Spleen (tissue), 11 donors: ENCODE measurements at regions not wholly inside any gene's neighbourhood (a gene's known extent, or its start where the extent isn't known, plus 50 kb on each side); places are given as distances from the start of the nearest gene placed in this dataset.

Experiments
- DNase-seq: peaks from one replicate; pipeline ENCODE4 v3.0.0-alpha.2; 2020
- H3K27ac ChIP-seq, 8 donors: fragments of 200-600 bp; sonication (generic) in 7 of 8; 1 replicate in 4 of 8; 2 replicates in 4 of 8; pipeline versions ENCODE4 v1.5.0 to v1.8.0; 2016 to 2021; ENCODE audit warnings: inconsistent platforms in 4 of 8, mild to moderate bottlenecking in 4 of 8, moderate library complexity in 1 of 8
- H3K27me3 ChIP-seq, 7 donors: fragments of 200-600 bp; sonication (generic) in 6 of 7; replicated peaks in 1 of 7; 1 replicate in 4 of 7; 2 replicates in 3 of 7; pipeline versions ENCODE4 v1.5.0 to v1.8.0; 2016 to 2021; ENCODE audit warnings: inconsistent platforms in 3 of 7, mild to moderate bottlenecking in 1 of 7
- H3K36me3 ChIP-seq, 6 donors: fragments of 200-600 bp; sonication (generic) in 5 of 6; 1 replicate in 4 of 6; 2 replicates in 2 of 6; pipeline versions ENCODE4 v1.5.0 to v1.8.0; 2016 to 2021; ENCODE audit warnings: inconsistent platforms in 2 of 6
- H3K4me1 ChIP-seq, 6 donors: fragments of 200-600 bp; sonication (generic) in 5 of 6; 1 replicate in 3 of 6; 2 replicates in 3 of 6; pipeline versions ENCODE4 v1.5.0 to v1.8.0; 2016 to 2021; ENCODE audit warnings: inconsistent platforms in 3 of 6
- H3K4me3 ChIP-seq, 8 donors: fragments of 200-600 bp; sonication (generic) in 7 of 8; 1 replicate in 4 of 8; 2 replicates in 4 of 8; pipeline versions ENCODE4 v1.5.0 to v1.8.0; 2016 to 2021; ENCODE audit warnings: inconsistent platforms in 4 of 8, mild to moderate bottlenecking in 4 of 8, moderate library complexity in 2 of 8
- H3K9me3 ChIP-seq, 8 donors: fragments of 200-600 bp; sonication (generic) in 7 of 8; 1 replicate in 4 of 8; 2 replicates in 4 of 8; pipeline versions ENCODE4 v1.5.0 to v1.8.0; 2016 to 2021; ENCODE audit warnings: inconsistent platforms in 4 of 8
- CTCF ChIP-seq, 11 experiments: fragments of 200-600 bp in 7 of 11; fragments of 450-650 bp in 4 of 11; sonication (generic) in 4 of 11; IDR thresholded peaks in 8 of 11; conservative IDR thresholded peaks in 3 of 11; 1 replicate in 7 of 11; 2 replicates in 4 of 11; pipeline versions ENCODE4 v1.4.0 to v1.8.0; 2016 to 2021; ENCODE audit warnings: antibody characterized with exemption in 11 of 11, inconsistent platforms in 4 of 11, mild to moderate bottlenecking in 1 of 11
- POLR2A ChIP-seq, 3 donors: fragments of 450-650 bp; IDR thresholded peaks; one replicate each; pipeline ENCODE4 v1.5.1; 2017; ENCODE audit warnings: antibody characterized with exemption in 3 of 3, mild to moderate bottlenecking in 1 of 3
- POLR2AphosphoS5 ChIP-seq, 3 donors: sonication (generic); formaldehyde crosslinking; IDR thresholded peaks; one replicate each; pipeline ENCODE4 v1.5.1; 2017; ENCODE audit warnings: antibody characterized with exemption in 3 of 3
- WGBS, 5 donors: extraction: QIAGEN DNeasy Blood & Tissue Kit in 3 of 5; methylation state at CpG; one replicate each; pipeline versions ENCODE4 v1.1.5 to v1.1.7; 2013 to 2018; 5-methylcytosine and 5-hydroxymethylcytosine counted together
- intact Hi-C: fragments of 100-400 bp; cut with DNase I; formaldehyde crosslinking; loops from one replicate; pipeline ENCODE4 v1.15.0; 2023; ENCODE audit warnings: low total_unique reads
- donor health status: healthy with polysubstance abuse.
- donor health status: DM: no; HTN: no; CAD: no; lungs with moderate emphysema.
- donor health status: DM: no; HTN: no; CAD: no.
- donor health status: Bipolar disorder and iron deficiency.
- donor health status: healthy.
- donor health status: DM: no; HTN: no; CAD: no.
- donor health status: DM: yes; HTN: yes; CAD: no.

- 84 to 95% (median 93%) methylated on average over 1 of the region's 1 CpG for WGBS, 5 donors
- Histone ChIP-seq H3K4me3 (no peak overlapping the region), H3K36me3 (no peaks in the 10 kb centered on the region), H3K27me3 (no peaks in the 10 kb centered on the region), H3K27ac (no peak overlapping the region), H3K4me1 (no peaks in the 10 kb centered on the region), H3K9me3 (peaks cover 0 to 8% (median 0%) of the 10 kb centered on the region in 8 donors)
- intact Hi-C loops, result no loop called here
- TF ChIP-seq POLR2A (IDR thresholded peaks at IDR 0.05) (no peak), CTCF (IDR thresholded peaks at IDR 0.05 in 8 of 11, conservative IDR thresholded peaks at IDR 0.05 in 3 of 11) (no peak), POLR2AphosphoS5 (IDR thresholded peaks at IDR 0.05) (no peak)
- DNase-seq, result no peak
Measured at GRCh38 chr20:7264137-7264536, 496.7 kb downstream of the BMP2 start.

GRCh38 chr20:7269452-7269851 lies 502.0 kb downstream of the BMP2 start:
- TF ChIP-seq POLR2A (IDR thresholded peaks at IDR 0.05) (no peak), POLR2AphosphoS5 (IDR thresholded peaks at IDR 0.05) (no peak), CTCF (IDR thresholded peaks at IDR 0.05 in 8 of 11, conservative IDR thresholded peaks at IDR 0.05 in 3 of 11) (no peak)
- H3K27ac ChIP-seq, result no peak overlapping the region
- H3K36me3 ChIP-seq, result no peaks in the 10 kb centered on the region

GRCh38 chr20:7272512-7272911 lies 505.0 kb downstream of the BMP2 start:
- Histone ChIP-seq H3K36me3 (no peaks in the 10 kb centered on the region), H3K4me1 (no peaks in the 10 kb centered on the region), H3K27ac (no peak overlapping the region), H3K9me3 (no peaks in the 10 kb centered on the region), H3K27me3 (no peaks in the 10 kb centered on the region), H3K4me3 (no peak overlapping the region)
- no peak for DNase-seq
- 50 to 76% (median 61%) methylated on average over 1 of the region's 1 CpG for whole genome bisulfite sequencing, 5 donors
- TF ChIP-seq POLR2AphosphoS5 (IDR thresholded peaks at IDR 0.05) (no peak), POLR2A (IDR thresholded peaks at IDR 0.05) (no peak), CTCF (IDR thresholded peaks at IDR 0.05 in 8 of 11, conservative IDR thresholded peaks at IDR 0.05 in 3 of 11) (no peak)
- intact Hi-C loops, result no loop called here

More at GRCh38 chr20:7269452-7269851, 502.0 kb downstream of the BMP2 start:
- intact Hi-C loops, result no loop called here
- Histone ChIP-seq H3K4me3 (no peak overlapping the region), H3K9me3 (no peaks in the 10 kb centered on the region), H3K4me1 (no peaks in the 10 kb centered on the region), H3K27me3 (no peaks in the 10 kb centered on the region)
- DNase-seq, result no peak
- WGBS, 5 donors, result 61 to 80% (median 72%) methylated on average over 4 of the region's 4 CpGs

GRCh38 chr20:7274870-7275269 lies 507.4 kb downstream of the BMP2 start:
- no peak for DNase-seq
- no peak for TF ChIP-seq POLR2A (IDR thresholded peaks at IDR 0.05)
- no peak for TF ChIP-seq CTCF (IDR thresholded peaks at IDR 0.05 in 8 of 11, conservative IDR thresholded peaks at IDR 0.05 in 3 of 11)
- no peak for TF ChIP-seq POLR2AphosphoS5 (IDR thresholded peaks at IDR 0.05)
- no peak overlapping the region for H3K27ac ChIP-seq
- no peaks in the 10 kb centered on the region for H3K9me3 ChIP-seq
- no peak overlapping the region for H3K4me3 ChIP-seq
- H3K36me3 ChIP-seq, result no peaks in the 10 kb centered on the region
- intact Hi-C loops, result no loop called here
- no peaks in the 10 kb centered on the region for H3K27me3 ChIP-seq
- H3K4me1 ChIP-seq, result no peaks in the 10 kb centered on the region
